Tibial nerve (tissue), 4 donors: ENCODE measurements at regions not wholly inside any gene's neighbourhood (a gene's known extent, or its start where the extent isn't known, plus 50 kb on each side); places are given as distances from the start of the nearest gene placed in this dataset.

Experiments
- DNase-seq, 2 donors: peaks; one replicate each; pipeline ENCODE4 v3.0.0-alpha.2; 2019; ENCODE audit warnings: low spot score in 2 of 2
- H3K27ac ChIP-seq, 4 donors: fragments of 200-600 bp; sonication (generic) in 3 of 4; one replicate each; pipeline ENCODE4 v1.5.1; 2017 to 2019; ENCODE audit warnings: mild to moderate bottlenecking in 1 of 4
- H3K27me3 ChIP-seq, 2 donors: fragments of 200-600 bp; sonication (generic) in 1 of 2; one replicate each; pipeline versions ENCODE4 v1.5.1 to v1.6.0; 2017 to 2019
- H3K36me3 ChIP-seq, 3 donors: fragments of 200-600 bp; sonication (generic); one replicate each; pipeline ENCODE4 v1.5.1; 2018 to 2019
- H3K4me1 ChIP-seq, 4 donors: fragments of 200-600 bp; sonication (generic) in 3 of 4; one replicate each; pipeline ENCODE4 v1.5.1; 2017 to 2019
- H3K4me3 ChIP-seq, 4 donors: fragments of 200-600 bp; sonication (generic) in 3 of 4; one replicate each; pipeline ENCODE4 v1.5.1; 2017 to 2019; ENCODE audit warnings: mild to moderate bottlenecking in 1 of 4, moderate library complexity in 1 of 4
- H3K9me3 ChIP-seq, 4 donors: fragments of 200-600 bp; sonication (generic) in 3 of 4; one replicate each; pipeline ENCODE4 v1.5.1; 2017 to 2019
- EP300 ChIP-seq, 2 donors: sonication (generic); formaldehyde crosslinking; IDR thresholded peaks; one replicate each; pipeline ENCODE4 v1.6.1; 2017; ENCODE audit warnings: antibody characterized with exemption in 2 of 2, mild to moderate bottlenecking in 1 of 2
- POLR2A ChIP-seq, 2 donors: fragments of 450-650 bp; IDR thresholded peaks; one replicate each; pipeline ENCODE4 v1.6.1; 2017; ENCODE audit warnings: antibody characterized with exemption in 2 of 2, mild to moderate bottlenecking in 2 of 2, moderate library complexity in 2 of 2
- WGBS, 2 donors: methylation state at CpG; one replicate each; pipeline ENCODE4 v1.1.5; 2018; 5-methylcytosine and 5-hydroxymethylcytosine counted together
- TF ChIP-seq, protein P1 (sequence below), 5 experiments: fragments of 200-600 bp in 3 of 5; fragments of 450-650 bp in 2 of 5; sonication (generic) in 3 of 5; IDR thresholded peaks; one replicate each; pipeline ENCODE4 v1.5.1; 2016 to 2019; ENCODE audit warnings: antibody characterized with exemption in 5 of 5, mild to moderate bottlenecking in 3 of 5, moderate library complexity in 2 of 5

DNA sequence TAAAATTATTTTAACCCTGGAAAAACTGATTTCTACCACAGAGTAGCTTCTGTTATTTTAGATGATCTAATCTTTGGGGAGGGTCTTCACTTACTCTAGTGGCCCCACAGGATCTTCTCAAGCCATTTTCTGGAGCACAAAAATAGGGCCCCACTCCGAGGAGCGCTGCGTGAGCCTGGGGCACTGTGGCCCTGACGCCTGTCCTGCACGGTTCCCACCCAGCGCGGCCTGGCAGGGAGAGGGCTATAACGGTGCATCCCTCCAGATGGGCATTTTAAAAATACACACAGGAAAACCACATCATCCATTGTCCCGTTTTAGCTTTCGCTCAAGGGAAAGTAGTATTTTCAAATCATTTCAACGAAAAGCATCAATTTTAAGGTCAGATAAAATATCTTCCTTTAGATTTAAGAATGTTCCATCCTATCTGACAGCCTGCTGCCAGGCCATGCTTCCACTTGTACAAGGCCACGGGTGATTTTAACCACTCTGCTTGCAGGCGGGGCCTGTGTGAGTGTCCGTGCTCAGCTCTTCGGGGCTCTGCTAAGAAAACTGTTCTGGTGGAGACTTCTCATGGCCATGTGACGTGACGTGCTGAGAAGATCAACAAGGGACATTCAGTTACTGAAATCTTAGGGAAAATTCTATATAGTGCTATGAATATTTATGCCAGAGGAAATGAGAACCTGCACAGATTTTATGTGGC lies 683.8 kb upstream of the SGCG start:
- TF ChIP-seq EP300 (IDR thresholded peaks at IDR 0.05) = no peak
- TF ChIP-seq, protein P1, sequence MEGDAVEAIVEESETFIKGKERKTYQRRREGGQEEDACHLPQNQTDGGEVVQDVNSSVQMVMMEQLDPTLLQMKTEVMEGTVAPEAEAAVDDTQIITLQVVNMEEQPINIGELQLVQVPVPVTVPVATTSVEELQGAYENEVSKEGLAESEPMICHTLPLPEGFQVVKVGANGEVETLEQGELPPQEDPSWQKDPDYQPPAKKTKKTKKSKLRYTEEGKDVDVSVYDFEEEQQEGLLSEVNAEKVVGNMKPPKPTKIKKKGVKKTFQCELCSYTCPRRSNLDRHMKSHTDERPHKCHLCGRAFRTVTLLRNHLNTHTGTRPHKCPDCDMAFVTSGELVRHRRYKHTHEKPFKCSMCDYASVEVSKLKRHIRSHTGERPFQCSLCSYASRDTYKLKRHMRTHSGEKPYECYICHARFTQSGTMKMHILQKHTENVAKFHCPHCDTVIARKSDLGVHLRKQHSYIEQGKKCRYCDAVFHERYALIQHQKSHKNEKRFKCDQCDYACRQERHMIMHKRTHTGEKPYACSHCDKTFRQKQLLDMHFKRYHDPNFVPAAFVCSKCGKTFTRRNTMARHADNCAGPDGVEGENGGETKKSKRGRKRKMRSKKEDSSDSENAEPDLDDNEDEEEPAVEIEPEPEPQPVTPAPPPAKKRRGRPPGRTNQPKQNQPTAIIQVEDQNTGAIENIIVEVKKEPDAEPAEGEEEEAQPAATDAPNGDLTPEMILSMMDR (IDR thresholded peaks at IDR 0.05) = no peak
- no peak for TF ChIP-seq POLR2A (IDR thresholded peaks at IDR 0.05)
- 72 to 76% methylated on average over 17 of the region's 17 CpGs for WGBS, 2 donors
- DNase-seq = no peak
- Histone ChIP-seq H3K36me3 (no peaks in the 10 kb centered on the region), H3K9me3 (peaks cover 0 to 7% (median 1%) of the 10 kb centered on the region in 4 donors), H3K4me1 (peaks cover 0 to 6% (median 0%) of the 10 kb centered on the region in 4 donors), H3K4me3 (no peak overlapping the region), H3K27me3 (no peaks in the 10 kb centered on the region), H3K27ac (no peak overlapping the region)

DNA sequence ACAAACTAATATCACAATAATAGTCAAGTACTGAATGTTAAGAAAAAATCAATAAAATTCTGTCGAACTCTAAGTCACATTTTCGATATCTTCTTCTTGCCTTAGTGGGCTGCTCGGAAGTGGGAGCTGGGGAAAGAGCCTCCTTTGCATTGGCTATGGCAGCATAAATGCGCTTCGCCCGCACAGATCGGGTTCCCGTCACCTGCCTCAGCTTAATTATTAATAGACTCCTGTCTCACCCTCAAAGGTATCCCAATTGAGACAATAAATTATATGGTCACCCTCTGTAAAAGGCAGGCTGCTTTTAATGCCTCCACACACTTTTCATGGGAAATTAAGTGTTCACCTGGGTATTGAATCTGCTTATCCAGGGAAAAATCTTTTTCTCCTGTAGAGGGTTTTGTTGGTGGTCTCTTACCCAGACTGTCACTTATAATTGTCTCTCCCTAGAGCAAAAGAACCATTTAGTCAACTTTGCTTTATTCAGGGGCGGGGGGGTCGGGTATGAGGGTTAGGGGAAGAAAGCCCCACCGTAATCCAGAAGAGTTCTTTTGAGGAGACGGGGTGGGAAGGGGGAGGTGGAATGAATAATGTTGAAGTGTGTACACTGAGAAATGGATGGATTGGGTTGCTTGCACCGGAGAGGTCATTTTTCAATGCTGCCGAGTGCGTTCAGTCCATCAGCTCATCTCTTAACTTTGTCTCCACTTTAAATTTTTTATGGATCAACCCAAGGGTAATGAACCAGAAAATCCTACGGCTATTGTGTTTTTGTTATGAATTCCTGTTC lies 682.6 kb upstream of the SGCG start:
- TF ChIP-seq EP300 (IDR thresholded peaks at IDR 0.05) (no peak), POLR2A (IDR thresholded peaks at IDR 0.05) (no peak)
- no peaks in the 10 kb centered on the region for H3K27me3 ChIP-seq
- H3K36me3 ChIP-seq = no peaks in the 10 kb centered on the region
- no peak overlapping the region for H3K4me3 ChIP-seq
- H3K9me3 ChIP-seq = peaks cover 0 to 6% (median 0%) of the 10 kb centered on the region in 4 donors
- no peak for DNase-seq
- H3K27ac ChIP-seq = no peak overlapping the region
- WGBS, 2 donors = 87 to 88% methylated on average over 16 of the region's 16 CpGs
- peaks cover 0 to 6% (median 0%) of the 10 kb centered on the region in 4 donors for H3K4me1 ChIP-seq

DNA sequence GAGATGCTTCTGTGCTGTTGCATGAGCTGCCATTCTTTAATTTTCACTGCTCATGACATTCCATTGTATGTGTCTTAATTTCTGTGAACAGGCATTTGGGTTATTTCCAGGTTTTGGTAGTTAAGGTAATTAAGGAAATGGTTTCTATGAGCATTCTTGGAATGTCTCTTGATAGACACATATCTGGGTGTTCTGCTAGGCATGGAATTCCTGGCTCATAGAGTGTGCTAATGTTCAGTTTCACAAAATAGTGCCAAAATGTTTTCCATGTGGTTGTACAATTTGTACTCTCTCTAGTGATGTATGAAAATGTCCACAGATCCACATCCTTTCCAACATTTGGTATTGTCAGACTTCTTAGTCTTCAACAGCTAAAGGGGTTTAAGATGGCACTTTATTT lies 680.9 kb upstream of the SGCG start:
- H3K4me1 ChIP-seq = peaks cover 0 to 6% (median 0%) of the 10 kb centered on the region in 4 donors
- H3K9me3 ChIP-seq = no peaks in the 10 kb centered on the region
- H3K36me3 ChIP-seq = no peaks in the 10 kb centered on the region
- H3K4me3 ChIP-seq = no peak overlapping the region
- no peak for DNase-seq
- no peaks in the 10 kb centered on the region for H3K27me3 ChIP-seq
- no peak overlapping the region for H3K27ac ChIP-seq
- TF ChIP-seq EP300 (IDR thresholded peaks at IDR 0.05) (peak in 1 of 2 donors; percentile 37), POLR2A (IDR thresholded peaks at IDR 0.05) (no peak)
- TF ChIP-seq, protein P1 (IDR thresholded peaks at IDR 0.05) = no peak

DNA sequence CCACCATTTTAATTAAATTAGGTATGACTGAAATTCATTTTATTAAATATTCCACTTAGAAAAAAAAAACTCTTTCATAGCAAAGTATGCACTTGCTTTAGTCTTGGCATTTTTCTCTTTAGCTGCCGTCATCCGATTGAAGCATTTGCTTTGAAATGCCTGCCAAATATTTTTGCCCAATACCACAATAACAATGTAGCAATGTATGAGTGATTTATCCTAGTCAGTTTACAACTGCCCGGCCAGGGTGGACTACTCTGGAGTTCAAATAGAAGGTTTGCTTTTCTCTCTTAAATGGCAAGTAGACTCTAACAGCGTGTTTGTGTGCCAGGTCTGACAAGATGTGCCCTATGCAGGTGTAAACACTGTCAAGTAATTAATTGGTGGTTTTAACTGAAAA lies 675.3 kb upstream of the SGCG start:
- Histone ChIP-seq H3K27ac (no peak overlapping the region), H3K4me3 (no peak overlapping the region), H3K9me3 (no peaks in the 10 kb centered on the region), H3K36me3 (no peaks in the 10 kb centered on the region), H3K4me1 (peaks cover 0 to 9% (median 0%) of the 10 kb centered on the region in 4 donors), H3K27me3 (no peaks in the 10 kb centered on the region)
- no peak for DNase-seq
- WGBS, 2 donors = 34 to 38% methylated on average over 4 of the region's 4 CpGs
- peak in 1 of 2 donors; percentile 42 for TF ChIP-seq EP300 (IDR thresholded peaks at IDR 0.05)
- TF ChIP-seq, protein P1 (IDR thresholded peaks at IDR 0.05) = no peak

DNA sequence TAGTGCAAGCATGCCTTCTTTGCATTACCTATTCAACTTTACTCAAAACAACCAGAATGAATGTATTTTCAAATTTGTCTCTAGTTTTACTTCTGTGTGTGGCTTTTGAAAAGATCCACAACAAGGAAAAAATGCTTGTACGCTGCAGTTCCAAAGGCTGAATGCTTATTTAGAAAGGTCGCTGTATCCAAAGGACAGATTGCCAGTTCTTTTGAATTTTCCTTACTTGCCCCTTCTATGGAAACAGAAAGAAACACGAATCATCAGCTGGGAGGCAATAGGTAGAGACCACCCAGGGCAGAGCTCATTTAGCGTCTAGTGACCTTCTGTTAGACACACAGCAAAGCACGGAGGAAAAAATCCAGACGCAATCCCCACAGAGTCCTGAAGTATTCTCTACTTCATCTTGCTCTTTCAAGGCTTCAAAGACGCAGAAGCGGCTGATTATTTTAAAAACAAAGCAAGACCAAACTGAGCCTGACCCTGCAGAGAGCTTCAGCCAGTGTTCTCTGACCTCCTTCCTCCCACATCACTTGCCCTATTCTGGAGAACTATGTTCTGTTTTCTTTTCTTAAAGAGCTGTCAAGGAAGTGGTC lies 674.6 kb upstream of the SGCG start:
- Histone ChIP-seq H3K27me3 (no peaks in the 10 kb centered on the region), H3K4me3 (no peak overlapping the region), H3K36me3 (no peaks in the 10 kb centered on the region), H3K9me3 (no peaks in the 10 kb centered on the region), H3K27ac (peak overlapping the region in 1 of 4 donors; percentile 0), H3K4me1 (peaks cover 0 to 9% (median 0%) of the 10 kb centered on the region in 4 donors)
- TF ChIP-seq, protein P1 (IDR thresholded peaks at IDR 0.05) = no peak
- TF ChIP-seq EP300 (IDR thresholded peaks at IDR 0.05) (no peak), POLR2A (IDR thresholded peaks at IDR 0.05) (no peak)
- DNase-seq = no peak
- 10 to 25% methylated on average over 8 of the region's 8 CpGs for WGBS, 2 donors
